ENCODE measurements at regions not wholly inside any gene's neighbourhood (a gene's known extent, or its start where the extent isn't known, plus 50 kb on each side); places are given as distances from the start of the nearest gene placed in this dataset.

DNA sequence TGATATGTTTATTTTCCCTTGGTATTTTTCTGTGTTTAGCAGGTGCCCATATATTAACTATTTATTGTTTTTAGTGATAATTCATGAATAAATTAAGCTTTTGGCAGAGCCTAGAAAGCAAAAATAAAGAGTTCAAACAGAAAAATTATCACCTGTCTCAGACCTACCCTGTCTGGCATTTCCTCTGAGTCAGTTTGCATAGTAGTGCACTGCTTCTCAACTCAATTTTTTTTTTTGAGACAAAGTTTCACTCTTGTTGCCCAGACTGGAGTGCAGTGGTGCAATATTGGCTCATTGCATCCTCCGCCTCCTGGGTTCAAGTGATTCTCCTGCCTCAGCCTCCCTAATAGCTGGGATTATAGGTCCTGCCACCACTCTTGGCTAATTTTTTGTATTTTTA, 793.9 kb downstream of the SUCLG1 start:
- no peak for TF ChIP-seq CTCF (conservative IDR thresholded peaks at IDR 0.05; ENCODE audit: low read depth, low read length)
- no peak for TF ChIP-seq EZH2 (IDR thresholded peaks at IDR 0.05; ENCODE audit: low read length, unreplicated experiment)
- no peak for TF ChIP-seq EZH2phosphoT487 (IDR thresholded peaks at IDR 0.05; ENCODE audit: borderline replicate concordance, low read length)
